H1 (cell line): ENCODE measurements at regions not wholly inside any gene's neighbourhood (a gene's known extent, or its start where the extent isn't known, plus 50 kb on each side); places are given as distances from the start of the nearest gene placed in this dataset.

Source experiments
- CTCF ChIA-PET: fragments of 300-600 bp; sonication (Branson Sonifier 250); formaldehyde crosslinking; loops from one replicate; lab custom pipeline; 2021; ENCODE audit not compliant: partially characterized antibody; lab: Charles Lee
- POLR2A ChIA-PET: fragments of 300-600 bp; sonication (Branson Sonifier 250); formaldehyde crosslinking; loops from one replicate; lab custom pipeline; 2021; ENCODE audit warnings: inconsistent platforms; ENCODE audit not compliant: partially characterized antibody; lab: Charles Lee
- DNase-seq, 2 experiments: peaks; one replicate each; pipeline versions ENCODE4 v3.0.0 to v3.0.0-alpha.2; 2010 to 2022; ENCODE audit warnings: low spot score in 2 of 2, low read depth in 1 of 2, mixed read lengths in 1 of 2
- FAIRE-seq: peaks from 2 replicates; lab custom pipeline; 2011; peaks lifted over from hg19 to GRCh38; lab: Jason Lieb, UNC
- H2AFZ ChIP-seq: 2 replicates; pipeline ENCODE4 v1.8.1; 2012; ENCODE audit warnings: low read length, inconsistent platforms
- H2AK5ac ChIP-seq: 2 replicates; pipeline ENCODE4 v1.6.1; 2013; ENCODE audit warnings: low read depth, low read length
- H2BK120ac ChIP-seq: replicated peaks from 2 replicates; pipeline ENCODE3; 2013; ENCODE audit warnings: low read depth, low read length, inconsistent platforms
- H2BK12ac ChIP-seq: 2 replicates; pipeline ENCODE4 v1.6.1; 2013; ENCODE audit warnings: low read depth, low read length
- H2BK15ac ChIP-seq: 2 replicates; pipeline ENCODE4 v1.6.1; 2013; ENCODE audit warnings: low read length
- H2BK20ac ChIP-seq: 2 replicates; pipeline ENCODE4 v1.6.1; 2013; ENCODE audit warnings: low read length
- H2BK5ac ChIP-seq: 2 replicates; pipeline ENCODE4 v1.6.1; 2013; ENCODE audit warnings: low read depth, low read length
- H3K14ac ChIP-seq: 2 replicates; pipeline ENCODE4 v1.6.1; 2013; ENCODE audit warnings: inconsistent platforms; ENCODE audit not compliant: insufficient read length
- H3K18ac ChIP-seq: 2 replicates; pipeline ENCODE4 v1.6.1; 2013; ENCODE audit warnings: low read length; ENCODE audit errors: extremely low read depth
- H3K23ac ChIP-seq: 2 replicates; pipeline ENCODE4 v1.6.1; 2013; ENCODE audit warnings: inconsistent platforms; ENCODE audit not compliant: insufficient read length
- H3K23me2 ChIP-seq: 2 replicates; pipeline ENCODE4 v1.6.1; 2013; ENCODE audit warnings: low read depth, low read length
- H3K27ac ChIP-seq: 2 replicates; pipeline ENCODE4 v1.6.1; 2011; ENCODE audit warnings: low read depth, low read length, inconsistent platforms
- H3K27me3 ChIP-seq, 4 experiments: replicated peaks in 1 of 4; 1 replicate in 1 of 4; 2 replicates in 3 of 4; pipeline versions ENCODE4 v1.6.1 to v1.8.1; 2011 to 2013; ENCODE audit warnings: low read length in 3 of 4, mild to moderate bottlenecking in 3 of 4, inconsistent platforms in 2 of 4, mixed read lengths in 2 of 4, moderate library complexity in 1 of 4; ENCODE audit not compliant: control insufficient read depth in 3 of 4, insufficient read depth in 3 of 4; ENCODE audit errors: extremely low read depth in 1 of 4
- H3K36me3 ChIP-seq, 4 experiments: 2 replicates each; pipeline versions ENCODE4 v1.6.1 to v1.8.1; 2011 to 2013; ENCODE audit warnings: mild to moderate bottlenecking in 4 of 4, low read length in 3 of 4, moderate library complexity in 2 of 4, control low read depth in 1 of 4, inconsistent platforms in 1 of 4; ENCODE audit not compliant: insufficient read depth in 4 of 4, control insufficient read depth in 2 of 4
- H3K4ac ChIP-seq: replicated peaks from 2 replicates; pipeline ENCODE3; 2013; ENCODE audit warnings: low read length, low read depth, mixed read lengths, inconsistent platforms; ENCODE audit not compliant: insufficient read length
- H3K4me1 ChIP-seq, 4 experiments: replicated peaks in 1 of 4; 1 replicate in 1 of 4; 2 replicates in 3 of 4; pipeline versions ENCODE4 v1.6.1 to v1.8.1; 2011 to 2013; ENCODE audit warnings: low read length in 3 of 4, inconsistent platforms in 2 of 4, mixed read lengths in 1 of 4; ENCODE audit not compliant: insufficient read depth in 4 of 4, control insufficient read depth in 3 of 4
- H3K4me2 ChIP-seq, 2 experiments: 2 replicates each; pipeline versions ENCODE4 v1.6.1 to v1.8.1; 2011 to 2013; ENCODE audit warnings: low read depth in 2 of 2, low read length in 2 of 2, control low read depth in 1 of 2, inconsistent platforms in 1 of 2, mild to moderate bottlenecking in 1 of 2; ENCODE audit not compliant: insufficient read depth in 1 of 2
- H3K4me3 ChIP-seq, 4 experiments: fragments of 200-600, 300-600 bp in 1 of 4; sonication (generic), shearing (Covaris generic), sonication (Bioruptor Twin) in 1 of 4; 2 replicates each; pipeline versions ENCODE4 v1.5.1 to v1.8.1; 2011 to 2016; ENCODE audit warnings: low read length in 4 of 4, low read depth in 3 of 4, control low read depth in 2 of 4, inconsistent platforms in 2 of 4, mild to moderate bottlenecking in 2 of 4, mixed read lengths in 1 of 4, moderate library complexity in 1 of 4; ENCODE audit not compliant: insufficient read depth in 2 of 4; ENCODE audit errors: extremely low read depth in 1 of 4
- H3K56ac ChIP-seq: replicated peaks from 2 replicates; pipeline ENCODE3; 2013; ENCODE audit warnings: low read depth, mild to moderate bottlenecking, mixed read lengths, low read length, inconsistent platforms; ENCODE audit not compliant: insufficient read length
- H3K79me1 ChIP-seq: 2 replicates; pipeline ENCODE4 v1.6.1; 2013; ENCODE audit warnings: low read depth, low read length, control low read depth
- H3K79me2 ChIP-seq, 2 experiments: 2 replicates each; pipeline versions ENCODE4 v1.6.1 to v1.8.1; 2012 to 2013; ENCODE audit warnings: low read length in 2 of 2, mild to moderate bottlenecking in 2 of 2, inconsistent platforms in 1 of 2; ENCODE audit not compliant: insufficient read depth in 2 of 2, control insufficient read depth in 1 of 2
- H3K9ac ChIP-seq, 4 experiments: replicated peaks in 1 of 4; 1 replicate in 1 of 4; 2 replicates in 3 of 4; pipeline versions ENCODE4 v1.6.1 to v1.8.1; 2011 to 2013; ENCODE audit warnings: low read depth in 3 of 4, low read length in 3 of 4, control low read depth in 2 of 4, mild to moderate bottlenecking in 2 of 4, moderate library complexity in 2 of 4, inconsistent platforms in 1 of 4; ENCODE audit errors: extremely low read depth in 1 of 4
- H3K9me3 ChIP-seq, 2 experiments: 2 replicates each; pipeline versions ENCODE4 v1.6.1 to v1.8.1; 2012 to 2013; ENCODE audit warnings: mild to moderate bottlenecking in 2 of 2, moderate library complexity in 2 of 2, control low read depth in 1 of 2, inconsistent platforms in 1 of 2, low read depth in 1 of 2, low read length in 1 of 2, mixed read lengths in 1 of 2; ENCODE audit not compliant: insufficient read depth in 2 of 2
- H4K20me1 ChIP-seq, 2 experiments: replicated peaks in 1 of 2; 2 replicates each; pipeline versions ENCODE3 to v1.8.1; 2011 to 2013; ENCODE audit warnings: inconsistent platforms in 2 of 2, low read length in 2 of 2, mild to moderate bottlenecking in 1 of 2; ENCODE audit not compliant: insufficient read depth in 2 of 2, control insufficient read depth in 1 of 2
- H4K5ac ChIP-seq: 2 replicates; pipeline ENCODE4 v1.6.1; 2013; ENCODE audit warnings: low read length, low read depth, mixed read lengths, inconsistent platforms; ENCODE audit not compliant: insufficient read length
- H4K8ac ChIP-seq: 2 replicates; pipeline ENCODE4 v1.8.0; 2013; ENCODE audit warnings: mild to moderate bottlenecking, moderate library complexity, low read length, inconsistent platforms; ENCODE audit not compliant: insufficient read depth; ENCODE audit errors: extremely low read depth
- H4K91ac ChIP-seq: replicated peaks from 2 replicates; pipeline ENCODE3; 2013; ENCODE audit warnings: low read length, mixed read lengths, inconsistent platforms; ENCODE audit not compliant: insufficient read length
- CREB1 ChIP-seq: IDR thresholded peaks from 2 replicates; pipeline ENCODE4 v1.6.1; 2012; ENCODE audit warnings: inconsistent platforms
- EGR1 ChIP-seq: IDR thresholded peaks from 2 replicates; pipeline ENCODE4 v1.6.1; 2011; ENCODE audit warnings: low read depth, low read length, borderline replicate concordance
- EZH2 ChIP-seq: fragments of 200-600 bp; sonication (generic); IDR thresholded peaks from 2 replicates; pipeline ENCODE4 v1.7.1; 2012; ENCODE audit warnings: low read depth, mild to moderate bottlenecking, moderate library complexity, low read length, inconsistent platforms; ENCODE audit not compliant: severe bottlenecking
- GABPA ChIP-seq: IDR thresholded peaks from 2 replicates; pipeline ENCODE4 v1.6.1; 2011; ENCODE audit warnings: mild to moderate bottlenecking, low read length, moderate library complexity, borderline replicate concordance; ENCODE audit not compliant: insufficient read depth
- JUND ChIP-seq: IDR thresholded peaks from 2 replicates; pipeline ENCODE4 v1.6.1; 2011; ENCODE audit warnings: mild to moderate bottlenecking, improper control_type of control experiment, low read length
- MAFK ChIP-seq: IDR thresholded peaks from 2 replicates; pipeline ENCODE4 v1.6.1; 2012; ENCODE audit warnings: low read depth, mild to moderate bottlenecking, improper control_type of control experiment, low read length
- SIX5 ChIP-seq: IDR thresholded peaks from 2 replicates; pipeline ENCODE4 v1.6.1; 2011; ENCODE audit warnings: mild to moderate bottlenecking, low read depth, low read length
- SP2 ChIP-seq: IDR thresholded peaks from 2 replicates; pipeline ENCODE4 v1.6.1; 2012; ENCODE audit warnings: mild to moderate bottlenecking, low read length, inconsistent platforms
- TBP ChIP-seq: IDR thresholded peaks from 2 replicates; pipeline ENCODE4 v1.6.1; 2011; ENCODE audit warnings: low read depth, low read length, improper control_type of control experiment
- TCF12 ChIP-seq: IDR thresholded peaks from 2 replicates; pipeline ENCODE4 v1.6.1; 2011; ENCODE audit warnings: low read depth, mild to moderate bottlenecking, low read length
- YY1 ChIP-seq: IDR thresholded peaks from 2 replicates; pipeline ENCODE4 v1.6.1; 2011; ENCODE audit warnings: low read depth, mild to moderate bottlenecking, low read length
- WGBS, 2 experiments: shearing (Covaris generic) in 1 of 2; methylation state at CpG; one replicate each; pipeline versions ENCODE4 v1.1.6 to v1.1.7; 2013 to 2015; ENCODE audit warnings: low lambda C conversion rate in 2 of 2, mixed read lengths in 2 of 2, inconsistent platforms in 1 of 2, low coverage in 1 of 2, missing lambda C conversion rate in 1 of 2; ENCODE audit not compliant: insufficient replicate concordance in 2 of 2, insufficient coverage in 1 of 2, insufficient read length in 1 of 2; ENCODE audit errors: extremely low coverage in 1 of 2, missing lambda C conversion rate in 1 of 2; 5-methylcytosine and 5-hydroxymethylcytosine counted together
- TF ChIP-seq, protein P1 (sequence below): IDR thresholded peaks from 2 replicates; pipeline ENCODE4 v1.6.1; 2012; ENCODE audit warnings: inconsistent platforms

DNA sequence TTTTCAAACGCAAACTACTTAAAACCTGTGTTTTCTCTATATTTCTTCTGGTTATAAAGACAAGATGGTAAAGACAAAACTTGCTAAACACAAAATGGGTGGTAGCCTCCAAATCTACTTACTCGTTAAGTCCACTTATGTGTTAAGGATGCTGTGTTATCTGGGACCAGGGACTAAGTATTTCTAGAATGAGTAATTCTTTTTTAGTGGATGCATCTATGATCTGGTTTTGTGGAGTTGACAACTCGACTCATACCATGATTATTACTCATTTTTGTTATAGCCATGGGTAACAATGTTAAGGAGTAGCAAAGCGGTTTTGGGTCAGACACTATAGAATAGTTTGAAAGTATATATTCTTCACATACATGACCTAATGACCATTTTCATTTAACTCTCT is 239.5 kb upstream of the FOXP2 start:
- WGBS, 2 experiments = 93% methylated on average over 4 of the region's 4 CpGs; no CpG with 5 or more reads in 1 of the 2 experiments
- H3K18ac ChIP-seq = no peak overlapping the region
- H3K4ac ChIP-seq = no peak overlapping the region
- H2BK15ac ChIP-seq = no peak overlapping the region
- H3K4me1 ChIP-seq = no peaks in the 10 kb centered on the region
- H3K36me3 ChIP-seq = no peaks in the 10 kb centered on the region
- DNase-seq (no peak), FAIRE-seq (no peak)
- H2BK20ac ChIP-seq = no peak overlapping the region
- no peaks in the 10 kb centered on the region for H4K20me1 ChIP-seq
- H3K79me1 ChIP-seq = no peaks in the 10 kb centered on the region
- no peak overlapping the region for H2BK12ac ChIP-seq
- H3K4me2 ChIP-seq = no peak overlapping the region
- no peak overlapping the region for H3K23ac ChIP-seq
- H4K91ac ChIP-seq = no peak overlapping the region
- H3K56ac ChIP-seq = no peak overlapping the region
- no peak overlapping the region for H3K27ac ChIP-seq
- H2BK5ac ChIP-seq = no peak overlapping the region
- no peaks in the 10 kb centered on the region for H3K27me3 ChIP-seq
- no peaks in the 10 kb centered on the region for H3K23me2 ChIP-seq
- H3K14ac ChIP-seq = no peak overlapping the region
- ChIA-PET POLR2A (no interaction called here), CTCF (no interaction called here)
- H2BK120ac ChIP-seq = no peak overlapping the region
- TF ChIP-seq MAFK = no peak
- TF ChIP-seq TCF12 = no peak
- TF ChIP-seq JUND = no peak
- no peak for TF ChIP-seq EGR1
- TF ChIP-seq, protein P1, sequence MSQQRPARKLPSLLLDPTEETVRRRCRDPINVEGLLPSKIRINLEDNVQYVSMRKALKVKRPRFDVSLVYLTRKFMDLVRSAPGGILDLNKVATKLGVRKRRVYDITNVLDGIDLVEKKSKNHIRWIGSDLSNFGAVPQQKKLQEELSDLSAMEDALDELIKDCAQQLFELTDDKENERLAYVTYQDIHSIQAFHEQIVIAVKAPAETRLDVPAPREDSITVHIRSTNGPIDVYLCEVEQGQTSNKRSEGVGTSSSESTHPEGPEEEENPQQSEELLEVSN = no peak
- no peak for TF ChIP-seq SIX5
- no peak for TF ChIP-seq SP2
- no peak for TF ChIP-seq TBP
- TF ChIP-seq GABPA = no peak
- TF ChIP-seq YY1 = no peak
- no peak for TF ChIP-seq CREB1
- TF ChIP-seq EZH2 = no peak
- H3K4me3 ChIP-seq = no peak overlapping the region
- H4K5ac ChIP-seq = no peak overlapping the region
- H3K79me2 ChIP-seq = no peaks in the 10 kb centered on the region
- no peak overlapping the region for H4K8ac ChIP-seq
- H2AK5ac ChIP-seq = no peak overlapping the region
- no peak overlapping the region for H2AFZ ChIP-seq
- no peak overlapping the region for H3K9ac ChIP-seq
- no peaks in the 10 kb centered on the region for H3K9me3 ChIP-seq
